Left lung (tissue), 4 donors: ENCODE measurements at regions not wholly inside any gene's neighbourhood (a gene's known extent, or its start where the extent isn't known, plus 50 kb on each side); places are given as distances from the start of the nearest gene placed in this dataset.

Source experiments
- ATAC-seq: fragments of 200-7000 bp; cut with Tn5 transposase; one replicate; pipeline ENCODE4 v1.9.1; 2020; ENCODE audit warnings: moderate library complexity
- DNase-seq, 4 donors: peaks; one replicate each; pipeline ENCODE4 v3.0.0-alpha.2; 2013 to 2020
- H3K27ac ChIP-seq, 2 donors: fragments of 200-600 bp; sonication (generic) in 1 of 2; one replicate each; pipeline versions ENCODE4 v1.5.0 to v1.8.0; 2020 to 2021
- H3K27me3 ChIP-seq, 2 donors: fragments of 200-600 bp; sonication (generic) in 1 of 2; one replicate each; pipeline versions ENCODE4 v1.5.0 to v1.8.0; 2020 to 2021
- H3K36me3 ChIP-seq, 2 donors: fragments of 200-600 bp; sonication (generic) in 1 of 2; one replicate each; pipeline versions ENCODE4 v1.5.0 to v1.8.0; 2020 to 2021
- H3K4me1 ChIP-seq, 2 donors: fragments of 200-600 bp; one replicate each; pipeline ENCODE4 v1.8.0; 2021
- H3K4me3 ChIP-seq, 2 donors: fragments of 200-600 bp; sonication (generic) in 1 of 2; one replicate each; pipeline versions ENCODE4 v1.5.0 to v1.8.0; 2020 to 2021; ENCODE audit warnings: mild to moderate bottlenecking in 1 of 2
- H3K9me3 ChIP-seq, 2 donors: fragments of 200-600 bp; sonication (generic) in 1 of 2; one replicate each; pipeline versions ENCODE4 v1.5.0 to v1.8.0; 2020 to 2021
- intact Hi-C, 2 donors: fragments of 100-400 bp; cut with DNase I; formaldehyde crosslinking; loops; one replicate each; pipeline versions ENCODE4 v1.11.2 to v1.14.2; 2022
- TF ChIP-seq, protein P1 (sequence below), 2 donors: fragments of 200-600 bp; sonication (generic) in 1 of 2; IDR thresholded peaks; one replicate each; pipeline versions ENCODE4 v1.5.0 to v1.8.0; 2021; ENCODE audit warnings: antibody characterized with exemption in 2 of 2
- donor health status: DM: no; HTN: yes; CAD: no.
- donor health status: DM: no; HTN: no; CAD: no.

DNA sequence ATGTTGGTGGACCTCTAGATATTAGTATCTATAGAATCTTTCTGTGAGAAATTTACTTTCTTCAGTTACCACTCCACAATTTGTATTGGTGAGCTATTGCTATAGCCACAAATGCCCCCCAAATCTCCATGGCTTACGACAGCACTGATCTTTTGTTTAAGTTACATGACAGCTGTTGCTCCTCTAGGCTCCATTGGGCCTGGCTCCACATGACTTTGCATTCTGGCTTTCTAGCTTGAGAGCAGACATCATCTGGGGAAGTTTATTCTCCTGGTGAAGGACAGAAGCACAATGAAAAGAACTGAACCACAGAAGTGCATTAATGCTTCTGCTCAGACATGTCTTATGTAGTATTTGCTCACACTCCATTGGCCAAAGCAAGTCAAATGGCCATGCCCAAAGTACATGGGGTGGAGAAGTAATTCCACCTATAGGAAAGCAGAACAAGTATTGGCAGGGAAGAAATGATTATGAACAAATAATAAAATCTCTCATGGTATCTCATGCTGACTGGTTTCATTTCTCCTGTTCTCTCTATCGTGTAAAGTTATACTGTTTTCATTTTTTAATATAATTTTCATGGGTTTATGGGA is 126.6 kb upstream of the FAM9C start:
- intact Hi-C loops = no loop called here
- ATAC-seq = no peak

DNA sequence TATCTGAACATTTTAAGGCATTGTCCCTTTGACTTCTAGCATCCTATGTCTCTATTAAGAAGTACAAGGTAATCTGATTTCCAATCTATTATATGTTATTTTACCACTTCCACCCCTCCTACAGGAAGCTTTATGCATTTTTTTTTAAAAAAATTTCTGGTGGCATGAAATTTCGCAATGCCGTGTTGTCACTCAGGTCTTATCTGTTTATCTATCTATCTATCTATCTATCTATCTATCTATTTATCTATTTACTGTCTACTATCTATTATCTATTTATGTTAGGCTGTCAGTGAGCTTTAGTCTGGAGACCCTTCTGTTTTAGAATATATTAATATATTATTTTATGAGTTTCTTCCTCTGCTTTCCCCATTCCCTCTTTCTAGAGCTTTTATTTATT is 125.3 kb upstream of the FAM9C start:
- no peaks in the 10 kb centered on the region for H3K36me3 ChIP-seq
- no peak overlapping the region for H3K27ac ChIP-seq
- H3K27me3 ChIP-seq = no peaks in the 10 kb centered on the region
- ATAC-seq = no peak
- H3K4me3 ChIP-seq = no peak overlapping the region
- no peaks in the 10 kb centered on the region for H3K9me3 ChIP-seq
- TF ChIP-seq, protein P1, sequence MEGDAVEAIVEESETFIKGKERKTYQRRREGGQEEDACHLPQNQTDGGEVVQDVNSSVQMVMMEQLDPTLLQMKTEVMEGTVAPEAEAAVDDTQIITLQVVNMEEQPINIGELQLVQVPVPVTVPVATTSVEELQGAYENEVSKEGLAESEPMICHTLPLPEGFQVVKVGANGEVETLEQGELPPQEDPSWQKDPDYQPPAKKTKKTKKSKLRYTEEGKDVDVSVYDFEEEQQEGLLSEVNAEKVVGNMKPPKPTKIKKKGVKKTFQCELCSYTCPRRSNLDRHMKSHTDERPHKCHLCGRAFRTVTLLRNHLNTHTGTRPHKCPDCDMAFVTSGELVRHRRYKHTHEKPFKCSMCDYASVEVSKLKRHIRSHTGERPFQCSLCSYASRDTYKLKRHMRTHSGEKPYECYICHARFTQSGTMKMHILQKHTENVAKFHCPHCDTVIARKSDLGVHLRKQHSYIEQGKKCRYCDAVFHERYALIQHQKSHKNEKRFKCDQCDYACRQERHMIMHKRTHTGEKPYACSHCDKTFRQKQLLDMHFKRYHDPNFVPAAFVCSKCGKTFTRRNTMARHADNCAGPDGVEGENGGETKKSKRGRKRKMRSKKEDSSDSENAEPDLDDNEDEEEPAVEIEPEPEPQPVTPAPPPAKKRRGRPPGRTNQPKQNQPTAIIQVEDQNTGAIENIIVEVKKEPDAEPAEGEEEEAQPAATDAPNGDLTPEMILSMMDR (IDR thresholded peaks at IDR 0.05) = no peak
- H3K4me1 ChIP-seq = peaks cover 0 to 17% of the 10 kb centered on the region in 2 donors
- intact Hi-C loops = no loop called here
- DNase-seq = no peak

More for the DNA sequence above, 126.6 kb upstream of the FAM9C start:
- Histone ChIP-seq H3K9me3 (no peaks in the 10 kb centered on the region), H3K4me3 (no peak overlapping the region), H3K27ac (no peak overlapping the region), H3K4me1 (peaks cover 0 to 17% of the 10 kb centered on the region in 2 donors), H3K36me3 (no peaks in the 10 kb centered on the region), H3K27me3 (no peaks in the 10 kb centered on the region)
- DNase-seq = no peak
- TF ChIP-seq, protein P1 (IDR thresholded peaks at IDR 0.05) = no peak

DNA sequence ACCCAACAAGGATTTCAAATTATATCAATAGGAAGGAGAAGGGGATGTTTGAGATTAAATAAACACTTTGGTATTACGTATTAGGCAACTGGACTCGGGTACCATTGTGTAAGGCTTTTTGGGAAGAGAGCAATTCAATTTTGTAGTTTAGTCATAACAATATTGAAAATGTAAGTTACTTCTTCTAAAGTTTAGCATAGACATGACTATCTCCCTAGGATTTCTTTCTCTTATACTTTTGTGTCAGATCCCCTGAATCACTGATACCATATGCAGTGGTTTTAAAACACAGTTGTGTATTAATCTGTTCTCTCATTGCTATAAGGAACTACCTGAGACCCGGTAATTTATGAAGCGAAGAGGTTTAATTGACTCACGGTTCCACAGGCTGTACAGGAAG is 123.8 kb upstream of the FAM9C start:
- no peak for ATAC-seq
- no peaks in the 10 kb centered on the region for H3K27me3 ChIP-seq
- peak overlapping the region; percentile 14 to 77 for H3K27ac ChIP-seq
- peaks cover 0 to 17% of the 10 kb centered on the region in 2 donors for H3K4me1 ChIP-seq
- DNase-seq = no peak
- no peak overlapping the region for H3K4me3 ChIP-seq
- H3K36me3 ChIP-seq = no peaks in the 10 kb centered on the region
- no peaks in the 10 kb centered on the region for H3K9me3 ChIP-seq
- TF ChIP-seq, protein P1 (IDR thresholded peaks at IDR 0.05) = no peak
- intact Hi-C loops = no loop called here

DNA sequence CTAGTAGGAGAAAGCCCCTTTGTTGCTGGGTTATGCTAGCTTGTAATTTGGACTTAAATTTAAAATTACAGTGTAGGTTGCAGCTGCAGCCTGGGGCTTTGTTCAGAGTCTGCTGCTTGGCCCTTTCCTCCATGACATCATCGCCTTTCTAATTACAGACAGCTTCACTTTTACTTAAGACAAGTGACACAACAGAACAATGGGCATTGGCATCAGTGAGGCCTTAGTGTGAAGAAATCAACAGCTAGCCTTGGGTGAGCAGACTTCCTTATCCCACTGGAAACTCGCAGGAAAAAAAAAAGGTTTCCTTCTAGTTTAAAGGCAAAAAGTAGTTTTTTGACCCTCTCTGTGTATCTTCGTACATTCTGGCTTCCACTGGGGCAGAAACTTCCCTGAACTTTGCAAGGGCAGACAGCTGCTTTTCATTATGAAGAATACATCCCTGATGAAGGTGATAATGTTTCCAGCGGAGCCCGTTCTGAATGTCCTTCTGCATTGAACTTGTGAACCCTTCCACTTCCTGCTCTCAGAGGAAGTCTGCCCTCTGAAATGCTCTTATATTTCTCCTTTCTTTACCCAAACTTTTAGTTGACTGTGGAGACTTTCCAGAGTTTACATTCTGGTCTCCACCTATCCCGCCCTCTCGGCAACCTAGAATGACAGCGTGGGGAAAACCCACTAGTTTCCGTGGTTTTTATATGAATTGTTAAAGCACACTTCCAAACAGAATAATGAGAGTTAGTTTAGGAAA is 123.2 kb upstream of the FAM9C start:
- intact Hi-C loops = no loop called here
- Histone ChIP-seq H3K4me1 (peaks cover 0 to 17% of the 10 kb centered on the region in 2 donors), H3K27ac (peak overlapping the region; percentile 14 to 77), H3K4me3 (no peak overlapping the region), H3K27me3 (no peaks in the 10 kb centered on the region), H3K36me3 (no peaks in the 10 kb centered on the region), H3K9me3 (no peaks in the 10 kb centered on the region)
- TF ChIP-seq, protein P1 (IDR thresholded peaks at IDR 0.05) = no peak
- peak; percentile 35 for ATAC-seq
- DNase-seq = no peak
